HG03439 (cell line): ENCODE measurements at regions not wholly inside any gene's neighbourhood (a gene's known extent, or its start where the extent isn't known, plus 50 kb on each side); places are given as distances from the start of the nearest gene placed in this dataset.

Experiments used
- ATAC-seq: cut with Tn5 transposase; IDR thresholded peaks from one replicate; pipeline ENCODE4 v1.9.1; 2021; ENCODE audit warnings: mild to moderate bottlenecking, moderate library complexity; ENCODE audit not compliant: unreplicated experiment

- no peak for ATAC-seq
Measured at GRCh38 chr2:5442736-5443135, 249.4 kb upstream of the SOX11 start.

- ATAC-seq = no peak
Measured at GRCh38 chr2:5444168-5444567, 248.0 kb upstream of the SOX11 start.

DNA sequence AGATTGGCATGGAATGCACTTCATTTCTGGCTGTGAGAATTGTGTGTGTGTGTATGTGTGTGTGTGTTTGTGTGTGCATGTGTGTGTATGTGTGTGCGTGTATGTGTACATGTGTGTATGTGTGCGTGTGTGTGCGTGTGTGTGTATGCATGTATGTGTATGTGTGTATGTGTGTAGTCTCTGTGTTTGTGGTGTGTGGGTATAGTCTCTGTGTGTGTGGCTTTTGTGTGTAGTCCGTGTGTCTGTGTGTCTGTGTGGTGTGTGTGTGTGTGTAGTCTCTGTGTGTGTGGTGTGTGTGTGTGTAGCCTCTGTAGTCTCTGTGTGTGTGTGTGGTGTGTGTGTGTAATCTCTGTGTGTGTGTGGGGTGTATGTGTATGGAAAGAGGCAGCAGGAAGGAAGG is 247.3 kb upstream of the SOX11 start:
- no peak for ATAC-seq

GRCh38 chr2:5449867-5450266 is 242.3 kb upstream of the SOX11 start:
- no peak for ATAC-seq

GRCh38 chr2:5453220-5454050 is 238.7 kb upstream of the SOX11 start:
- ATAC-seq = no peak

DNA sequence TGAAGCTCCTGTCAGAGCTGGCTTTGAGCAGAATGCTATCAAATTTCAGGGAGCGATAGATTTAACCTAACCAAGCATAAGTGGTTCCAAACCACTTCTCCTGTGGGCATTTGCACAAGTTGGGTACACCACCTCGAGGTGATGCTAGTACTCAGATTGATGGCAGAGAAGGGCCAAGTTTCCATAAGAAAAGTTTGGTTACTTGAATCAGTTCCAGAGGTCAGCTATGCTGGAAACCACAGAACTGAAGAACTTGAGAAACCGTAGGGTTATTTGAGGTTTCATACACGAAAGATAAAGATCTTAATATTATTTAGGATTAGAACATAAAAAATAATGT is 238.2 kb upstream of the SOX11 start:
- ATAC-seq = no peak

- no peak for ATAC-seq
Measured at GRCh38 chr2:5459041-5459440, 233.1 kb upstream of the SOX11 start.

- ATAC-seq = no peak
Measured at GRCh38 chr2:5464657-5465056, 227.5 kb upstream of the SOX11 start.

- ATAC-seq = no peak
Measured at GRCh38 chr2:5465859-5466258, 226.3 kb upstream of the SOX11 start.

GRCh38 chr2:5467178-5467905 is 224.8 kb upstream of the SOX11 start:
- no peak for ATAC-seq

- ATAC-seq = no peak
Measured at GRCh38 chr2:5472673-5473072, 219.5 kb upstream of the SOX11 start.

DNA sequence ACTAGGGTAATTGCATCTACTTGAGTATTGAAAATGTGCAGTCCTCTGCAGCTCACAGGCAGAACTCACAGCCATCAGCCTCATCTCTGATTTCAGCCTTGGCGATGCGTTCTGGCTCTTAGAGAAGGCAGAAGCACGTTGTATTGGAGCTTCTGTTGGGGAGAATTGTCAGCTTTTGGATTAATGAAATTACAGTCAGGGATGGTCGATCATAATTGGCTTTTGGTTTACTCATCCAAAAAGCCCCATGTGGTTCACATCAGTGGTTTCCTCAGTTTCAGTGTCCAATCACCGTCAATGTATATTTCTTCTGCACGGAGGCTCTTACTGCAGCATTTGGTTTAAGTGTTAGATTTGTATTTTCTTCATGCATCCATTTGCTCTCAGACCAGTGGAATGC is 218.5 kb upstream of the SOX11 start:
- no peak for ATAC-seq

- no peak for ATAC-seq
Measured at GRCh38 chr2:5474716-5475115, 217.5 kb upstream of the SOX11 start.

GRCh38 chr2:5479265-5479928 is 212.8 kb upstream of the SOX11 start:
- ATAC-seq = no peak

GRCh38 chr2:5482929-5483331 is 209.3 kb upstream of the SOX11 start:
- no peak for ATAC-seq

DNA sequence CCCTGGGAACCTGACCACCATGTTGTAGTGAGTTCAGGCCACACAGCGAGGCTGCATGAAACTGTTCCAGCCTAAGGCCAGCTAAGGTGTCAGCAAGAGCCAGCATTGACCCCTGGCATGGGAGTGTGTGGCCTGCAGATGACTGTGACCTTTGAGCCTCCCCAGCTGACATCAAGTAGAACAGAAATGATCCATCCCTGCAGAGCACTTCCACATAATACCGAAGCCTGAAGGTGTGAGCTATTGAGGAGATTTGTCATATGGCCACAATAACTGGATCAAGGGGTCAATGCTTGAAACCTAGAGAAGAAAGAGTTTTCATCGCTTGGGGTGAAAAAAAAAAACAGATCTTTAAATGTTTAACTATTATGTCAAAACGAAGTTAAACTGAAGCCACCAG is 207.3 kb upstream of the SOX11 start:
- ATAC-seq = no peak

- no peak for ATAC-seq
Measured at GRCh38 chr2:5491523-5491922, 200.7 kb upstream of the SOX11 start.

DNA sequence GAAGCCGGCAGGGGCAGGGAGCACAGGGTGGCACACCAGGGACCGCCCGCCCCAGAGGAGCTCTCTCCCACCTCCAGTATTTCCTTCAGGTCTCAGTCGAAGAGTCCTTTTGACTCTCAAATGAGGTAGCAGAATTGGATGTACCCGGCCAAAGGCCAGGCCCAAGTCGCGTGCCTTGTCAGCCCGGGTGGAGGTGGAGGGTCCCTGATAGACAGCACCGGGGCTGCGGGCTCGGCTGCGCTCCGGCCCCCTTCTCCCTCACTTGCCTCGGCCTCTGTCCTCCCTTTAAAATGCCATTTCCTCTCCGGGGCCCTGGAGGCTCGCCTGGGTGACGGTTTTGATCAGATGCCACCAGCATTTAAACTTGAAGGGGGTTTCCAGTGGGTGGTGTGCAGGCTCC is 198.9 kb upstream of the SOX11 start:
- ATAC-seq = no peak

GRCh38 chr2:5494212-5494611 is 198.0 kb upstream of the SOX11 start:
- no peak for ATAC-seq

DNA sequence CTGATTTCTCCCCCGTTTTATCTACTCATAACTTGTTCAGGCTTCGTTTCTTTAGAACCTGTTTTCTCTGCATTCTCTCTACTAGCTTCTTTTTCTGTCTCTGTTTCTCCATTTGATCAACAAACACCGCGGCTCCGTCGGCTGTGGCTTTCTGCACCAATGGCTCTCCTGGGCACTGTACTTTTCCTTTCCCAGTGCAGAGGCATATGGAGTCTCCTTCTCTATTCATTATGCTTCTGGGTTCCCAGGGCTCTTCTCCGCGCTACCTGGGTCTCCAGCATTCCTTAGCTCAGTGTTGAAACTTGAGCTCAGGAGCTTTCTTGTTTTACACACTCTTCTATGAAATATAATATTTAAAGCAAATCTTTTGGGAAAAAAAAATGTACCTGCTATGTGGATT is 196.6 kb upstream of the SOX11 start:
- ATAC-seq = no peak

GRCh38 chr2:5497874-5498273 is 194.3 kb upstream of the SOX11 start:
- ATAC-seq = no peak

DNA sequence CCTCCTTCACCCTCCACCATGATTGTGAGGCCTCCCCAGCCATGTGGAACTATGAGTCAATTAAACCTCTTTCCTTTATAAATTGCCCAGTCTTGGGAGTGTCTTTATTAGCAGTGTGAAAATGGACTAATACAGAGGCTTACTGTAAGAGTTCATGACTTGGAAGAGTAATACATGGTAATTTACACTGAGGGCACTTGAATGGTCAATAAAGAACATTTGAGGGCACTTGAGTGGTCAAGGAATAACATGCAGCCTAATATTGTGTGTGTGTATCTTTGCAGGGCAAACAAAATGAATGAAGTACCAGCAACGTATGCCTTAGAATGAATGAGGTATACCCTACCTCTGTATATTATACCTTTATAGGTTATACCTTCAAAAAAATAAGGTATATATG is 190.4 kb upstream of the SOX11 start:
- no peak for ATAC-seq
